ENCODE measurements at regions not wholly inside any gene's neighbourhood (a gene's known extent, or its start where the extent isn't known, plus 50 kb on each side); places are given as distances from the start of the nearest gene placed in this dataset.
"Not testable (repeated sequence)": the region's sequence is repeated elsewhere in the genome, so short reads cannot be mapped to it uniquely, and the experiment has no call there.

- DNase-seq (ENCODE audit: low spot score): no peak
Observed at GRCh38 chr14:77985211-77985615, 185.0 kb upstream of the NRXN3 start.

- no peak for DNase-seq (ENCODE audit: low spot score)
Observed at GRCh38 chr14:77986773-77987172, 183.4 kb upstream of the NRXN3 start.

GRCh38 chr14:77988096-77988870 is 181.9 kb upstream of the NRXN3 start:
- no peak for DNase-seq (ENCODE audit: low spot score)

GRCh38 chr14:77988970-77989369 is 181.2 kb upstream of the NRXN3 start:
- no peak for DNase-seq (ENCODE audit: low spot score)

- DNase-seq (ENCODE audit: low spot score): no peak
Observed at GRCh38 chr14:77989441-77989991, 180.7 kb upstream of the NRXN3 start.

- no peak for DNase-seq (ENCODE audit: low spot score)
Observed at GRCh38 chr14:77990337-77990736, 179.8 kb upstream of the NRXN3 start.

GRCh38 chr14:77991128-77991772 is 178.9 kb upstream of the NRXN3 start:
- DNase-seq (ENCODE audit: low spot score): no peak

- no peak for DNase-seq (ENCODE audit: low spot score)
Observed at GRCh38 chr14:78005325-78005724, 164.8 kb upstream of the NRXN3 start.

- no peak for DNase-seq (ENCODE audit: low spot score)
Observed at GRCh38 chr14:78007160-78007559, 163.0 kb upstream of the NRXN3 start.

- no peak for DNase-seq (ENCODE audit: low spot score)
Observed at GRCh38 chr14:78010688-78011087, 159.5 kb upstream of the NRXN3 start.

- not testable (repeated sequence) for DNase-seq (ENCODE audit: low spot score)
Observed at GRCh38 chr14:78013911-78014310, 156.3 kb upstream of the NRXN3 start.

GRCh38 chr14:78016532-78016931 is 153.6 kb upstream of the NRXN3 start:
- DNase-seq (ENCODE audit: low spot score): no peak

GRCh38 chr14:78018283-78018682 is 151.9 kb upstream of the NRXN3 start:
- DNase-seq (ENCODE audit: low spot score): no peak

- peak; percentile 83 for DNase-seq (ENCODE audit: low spot score)
Observed at GRCh38 chr14:78022059-78022458, 148.1 kb upstream of the NRXN3 start.

GRCh38 chr14:78023112-78023511 is 147.1 kb upstream of the NRXN3 start:
- no peak for DNase-seq (ENCODE audit: low spot score)

- DNase-seq (ENCODE audit: low spot score): no peak
Observed at GRCh38 chr14:78028471-78028870, 141.7 kb upstream of the NRXN3 start.

- DNase-seq (ENCODE audit: low spot score): peak; percentile 58
Observed at GRCh38 chr14:78029601-78030372, 140.4 kb upstream of the NRXN3 start.

GRCh38 chr14:78043349-78043748 is 126.8 kb upstream of the NRXN3 start:
- no peak for DNase-seq (ENCODE audit: low spot score)

- DNase-seq (ENCODE audit: low spot score): no peak
Observed at GRCh38 chr14:78048120-78048519, 122.1 kb upstream of the NRXN3 start.

- DNase-seq (ENCODE audit: low spot score): not testable (repeated sequence)
Observed at GRCh38 chr14:78056890-78057289, 113.3 kb upstream of the NRXN3 start.

- DNase-seq (ENCODE audit: low spot score): no peak
Observed at GRCh38 chr14:78070344-78070743, 99.8 kb upstream of the NRXN3 start.

- no peak for DNase-seq (ENCODE audit: low spot score)
Observed at GRCh38 chr14:78071016-78071549, 99.1 kb upstream of the NRXN3 start.
